RWPE2 (cell line): ENCODE measurements at regions not wholly inside any gene's neighbourhood (a gene's known extent, or its start where the extent isn't known, plus 50 kb on each side); places are given as distances from the start of the nearest gene placed in this dataset.

Source experiments
- ATAC-seq: fragments of 200-7000 bp; cut with Tn5 transposase; 3 replicates; pipeline ENCODE4 v1.9.1; 2021; ENCODE audit warnings: low read depth
- DNase-seq: peaks from one replicate; pipeline ENCODE4 v3.0.0-alpha.2; 2020; ENCODE audit warnings: low spot score
- H3K27ac ChIP-seq: fragments of 450-650 bp; 2 replicates; pipeline ENCODE4 v1.5.1; 2017; ENCODE audit warnings: mild to moderate bottlenecking; ENCODE audit not compliant: poor library complexity, severe bottlenecking
- H3K27me3 ChIP-seq: fragments of 250-450 bp; sonication (Bioruptor Pico); 2 replicates; pipeline ENCODE4 v1.5.1; 2021; ENCODE audit warnings: mild to moderate bottlenecking, moderate library complexity; ENCODE audit not compliant: insufficient read depth, poor library complexity, severe bottlenecking
- H3K36me3 ChIP-seq: fragments of 250-450 bp; sonication (Bioruptor Pico); 2 replicates; pipeline ENCODE4 v1.5.1; 2020; ENCODE audit warnings: low read depth, mild to moderate bottlenecking, moderate library complexity
- H3K4me1 ChIP-seq: fragments of 250-450 bp; sonication (Bioruptor Pico); 2 replicates; pipeline ENCODE4 v1.5.1; 2021; ENCODE audit warnings: mild to moderate bottlenecking, moderate library complexity; ENCODE audit not compliant: insufficient read depth, poor library complexity, severe bottlenecking
- H3K4me3 ChIP-seq: fragments of 250-450 bp; sonication (Bioruptor Pico); 2 replicates; pipeline ENCODE4 v1.5.1; 2021; ENCODE audit warnings: mild to moderate bottlenecking, moderate library complexity; ENCODE audit not compliant: severe bottlenecking
- H3K9me3 ChIP-seq: fragments of 250-450 bp; sonication (Bioruptor Pico); 2 replicates; pipeline ENCODE4 v1.5.1; 2021; ENCODE audit warnings: mild to moderate bottlenecking, moderate library complexity; ENCODE audit not compliant: severe bottlenecking
- CTCF ChIP-seq: fragments of 450-650 bp; IDR thresholded peaks from one replicate; pipeline ENCODE4 v1.5.1; 2017; ENCODE audit warnings: mild to moderate bottlenecking, moderate library complexity; ENCODE audit not compliant: poor library complexity, severe bottlenecking

GRCh38 chr14:62626416-62626815 is 418.8 kb downstream of the KCNH5 start:
- no peak overlapping the region for H3K27ac ChIP-seq
- no peaks in the 10 kb centered on the region for H3K4me1 ChIP-seq
- H3K4me3 ChIP-seq: no peak overlapping the region
- ATAC-seq (no peak), DNase-seq (no peak)
- no peak for TF ChIP-seq CTCF
- H3K27me3 ChIP-seq: no peaks in the 10 kb centered on the region
- no peaks in the 10 kb centered on the region for H3K36me3 ChIP-seq
- no peaks in the 10 kb centered on the region for H3K9me3 ChIP-seq

- Histone ChIP-seq H3K36me3 (no peaks in the 10 kb centered on the region), H3K4me1 (no peaks in the 10 kb centered on the region), H3K9me3 (no peaks in the 10 kb centered on the region), H3K27ac (no peak overlapping the region), H3K27me3 (no peaks in the 10 kb centered on the region), H3K4me3 (no peak overlapping the region)
- ATAC-seq (no peak), DNase-seq (no peak)
- no peak for TF ChIP-seq CTCF
Observed at GRCh38 chr14:62629176-62629725, 416.0 kb downstream of the KCNH5 start.

DNA sequence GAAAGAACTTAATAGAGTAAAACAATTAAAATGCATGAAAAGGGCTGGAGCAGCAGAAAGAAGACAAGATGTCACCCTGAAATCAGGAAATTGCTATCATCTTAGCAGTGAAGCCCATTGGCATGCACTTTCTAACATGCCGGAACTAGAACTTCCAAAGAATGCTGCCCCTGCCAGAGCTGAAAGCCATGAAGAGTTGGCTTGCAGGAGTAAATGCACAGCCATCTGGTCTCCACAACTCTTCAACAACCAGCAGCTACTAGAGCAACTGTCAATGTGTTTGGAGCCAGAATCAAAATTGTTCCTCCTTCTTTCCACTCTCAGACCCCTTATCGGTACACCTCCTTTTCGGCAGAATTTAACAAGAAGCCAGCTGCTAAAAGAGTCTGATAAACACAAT is 414.1 kb downstream of the KCNH5 start:
- H3K36me3 ChIP-seq: no peaks in the 10 kb centered on the region
- H3K9me3 ChIP-seq: no peaks in the 10 kb centered on the region
- no peaks in the 10 kb centered on the region for H3K27me3 ChIP-seq
- TF ChIP-seq CTCF: no peak
- H3K27ac ChIP-seq: no peak overlapping the region
- H3K4me3 ChIP-seq: no peak overlapping the region
- DNase-seq: no peak
- no peak for ATAC-seq
- no peaks in the 10 kb centered on the region for H3K4me1 ChIP-seq

DNA sequence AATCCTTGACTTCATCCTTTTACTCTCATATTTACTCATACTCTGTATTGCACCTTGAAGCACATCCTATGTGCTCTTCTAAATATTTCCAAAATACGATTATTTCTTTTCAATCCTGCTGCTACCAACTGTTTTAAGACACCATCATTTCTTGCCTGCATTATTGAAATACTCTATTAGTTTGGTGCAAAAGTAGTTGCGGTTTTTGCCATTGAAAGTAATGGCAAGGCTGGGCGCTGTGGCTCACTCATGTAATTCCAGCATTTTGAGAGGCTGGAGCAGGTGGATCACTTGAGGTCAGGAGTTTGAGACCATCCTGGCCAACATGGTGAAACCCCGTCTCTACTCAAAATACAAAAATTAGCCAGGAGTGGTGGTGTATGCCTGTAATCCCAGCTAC is 412.5 kb downstream of the KCNH5 start:
- Histone ChIP-seq H3K27me3 (no peaks in the 10 kb centered on the region), H3K9me3 (no peaks in the 10 kb centered on the region), H3K36me3 (no peaks in the 10 kb centered on the region), H3K4me3 (no peak overlapping the region), H3K27ac (no peak overlapping the region), H3K4me1 (no peaks in the 10 kb centered on the region)
- ATAC-seq: no peak
- no peak for TF ChIP-seq CTCF
- no peak for DNase-seq

DNA sequence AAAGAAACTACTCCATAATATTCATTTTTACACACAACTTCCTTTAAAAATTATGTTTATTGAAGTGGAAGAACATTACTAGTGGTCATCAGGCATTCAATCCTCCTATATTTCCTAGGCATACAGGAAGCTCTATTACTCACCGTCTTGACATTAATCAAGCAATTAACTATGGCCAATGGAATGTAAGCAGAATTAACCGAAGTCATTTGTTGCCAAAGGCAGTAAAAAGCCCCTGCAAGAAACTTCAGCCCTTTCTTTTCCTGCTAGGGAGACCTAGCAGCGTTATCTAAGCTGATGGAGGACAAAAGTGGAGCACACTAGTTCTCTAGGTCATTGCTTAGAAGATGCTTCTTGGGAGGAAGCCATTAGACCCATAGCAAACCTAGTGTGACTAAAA is 399.6 kb downstream of the KCNH5 start:
- Histone ChIP-seq H3K4me3 (no peak overlapping the region), H3K27ac (no peak overlapping the region), H3K9me3 (no peaks in the 10 kb centered on the region), H3K36me3 (no peaks in the 10 kb centered on the region), H3K27me3 (no peaks in the 10 kb centered on the region), H3K4me1 (peaks cover 9% of the 10 kb centered on the region)
- no peak for ATAC-seq
- no peak for DNase-seq
- TF ChIP-seq CTCF: no peak
